Jurkat, Clone E6-1 (cell line): ENCODE measurements at regions not wholly inside any gene's neighbourhood (a gene's known extent, or its start where the extent isn't known, plus 50 kb on each side); places are given as distances from the start of the nearest gene placed in this dataset.
"Not testable (repeated sequence)": the region's sequence is repeated elsewhere in the genome, so short reads cannot be mapped to it uniquely, and the experiment has no call there.

Experiments
- DNase-seq: peaks from one replicate; pipeline ENCODE4 v3.0.0-alpha.2; 2011; ENCODE audit warnings: low read depth, low spot score
- H3K4me3 ChIP-seq: 2 replicates; pipeline ENCODE4 v1.5.1; 2011; ENCODE audit warnings: mild to moderate bottlenecking, low read length, control low read depth, moderate library complexity

- no peak overlapping the region for H3K4me3 ChIP-seq
- no peak for DNase-seq
Measured at GRCh38 chr7:131830681-131831080, 274.3 kb upstream of the PODXL start.

- H3K4me3 ChIP-seq: no peak overlapping the region
- DNase-seq: no peak
Measured at GRCh38 chr7:131829947-131830558, 273.6 kb upstream of the PODXL start.

- no peak overlapping the region for H3K4me3 ChIP-seq
- no peak for DNase-seq
Measured at GRCh38 chr7:131827421-131827820, 271.0 kb upstream of the PODXL start.

- H3K4me3 ChIP-seq: no peak overlapping the region
- DNase-seq: no peak
Measured at GRCh38 chr7:131826960-131827359, 270.5 kb upstream of the PODXL start.

GRCh38 chr7:131823961-131824440 is 267.6 kb upstream of the PODXL start:
- not testable (repeated sequence) for H3K4me3 ChIP-seq, DNase-seq

DNA sequence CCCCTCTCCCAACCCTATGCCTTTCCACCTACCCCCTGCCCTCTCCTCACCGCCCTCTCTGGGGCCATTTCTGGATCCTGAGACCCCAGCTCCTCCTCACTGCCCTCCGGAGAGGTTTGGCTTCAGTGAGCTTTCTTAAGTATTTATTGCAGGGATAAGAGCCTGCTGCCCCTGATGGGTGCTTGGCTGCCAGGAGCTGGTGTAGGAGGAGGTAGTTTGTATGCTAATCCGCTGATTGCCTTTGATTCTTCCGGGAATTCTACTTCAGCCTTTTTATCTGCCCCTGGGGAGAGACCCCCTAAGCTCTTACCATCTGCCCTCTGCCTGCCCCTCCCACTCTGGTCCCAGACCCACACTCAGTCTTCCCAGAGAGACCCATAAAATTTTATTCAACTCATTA is 263.5 kb upstream of the PODXL start:
- H3K4me3 ChIP-seq: no peak overlapping the region
- DNase-seq: no peak

GRCh38 chr7:131816391-131817007 is 260.1 kb upstream of the PODXL start:
- no peak for DNase-seq
- no peak overlapping the region for H3K4me3 ChIP-seq

DNA sequence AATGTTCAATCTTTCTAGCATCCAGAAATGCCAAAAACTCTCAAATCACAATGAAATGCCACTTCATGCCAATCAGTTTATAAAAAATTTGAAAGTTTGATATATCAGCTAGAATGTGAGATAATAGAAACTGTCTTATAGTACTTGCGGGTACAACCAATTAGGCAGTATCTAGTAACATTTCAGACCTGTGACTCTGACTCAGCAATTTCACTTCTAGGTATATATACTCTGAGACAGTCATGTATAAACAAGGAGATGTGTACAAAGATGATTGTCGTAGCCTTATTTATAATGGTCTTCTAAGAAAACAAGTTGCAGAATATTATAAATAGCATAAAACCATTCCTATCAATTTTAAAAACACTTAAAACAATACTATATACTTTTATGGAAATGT is 252.3 kb upstream of the PODXL start:
- H3K4me3 ChIP-seq: no peak overlapping the region
- no peak for DNase-seq

DNA sequence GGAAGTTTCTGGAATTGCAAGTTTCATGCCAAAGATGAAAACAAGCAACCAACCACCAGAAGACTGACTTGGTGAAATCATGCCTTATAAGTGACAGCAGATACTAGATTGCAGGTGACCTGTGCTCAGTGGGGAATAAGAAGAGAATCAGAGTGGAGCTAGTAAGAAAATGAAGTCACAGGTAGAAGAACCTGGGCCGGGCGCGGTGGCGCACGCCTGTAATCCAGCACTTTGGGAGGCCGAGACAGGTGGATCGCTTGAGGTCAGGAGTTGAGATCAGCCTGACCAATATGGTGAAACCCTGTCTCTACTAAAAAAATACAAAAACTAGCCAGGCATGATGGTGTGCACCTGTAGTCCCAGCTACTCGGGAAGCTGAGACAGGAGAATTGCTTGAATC is 251.7 kb upstream of the PODXL start:
- not testable (repeated sequence) for H3K4me3 ChIP-seq, DNase-seq

- no peak overlapping the region for H3K4me3 ChIP-seq
- DNase-seq: no peak
Measured at GRCh38 chr7:131803816-131804215, 247.4 kb upstream of the PODXL start.

- H3K4me3 ChIP-seq: no peak overlapping the region
- DNase-seq: no peak
Measured at GRCh38 chr7:131802195-131802864, 245.9 kb upstream of the PODXL start.

- DNase-seq: no peak
- H3K4me3 ChIP-seq: no peak overlapping the region
Measured at GRCh38 chr7:131800531-131800930, 244.1 kb upstream of the PODXL start.

GRCh38 chr7:131800008-131800407 is 243.6 kb upstream of the PODXL start:
- no peak overlapping the region for H3K4me3 ChIP-seq
- DNase-seq: no peak

DNA sequence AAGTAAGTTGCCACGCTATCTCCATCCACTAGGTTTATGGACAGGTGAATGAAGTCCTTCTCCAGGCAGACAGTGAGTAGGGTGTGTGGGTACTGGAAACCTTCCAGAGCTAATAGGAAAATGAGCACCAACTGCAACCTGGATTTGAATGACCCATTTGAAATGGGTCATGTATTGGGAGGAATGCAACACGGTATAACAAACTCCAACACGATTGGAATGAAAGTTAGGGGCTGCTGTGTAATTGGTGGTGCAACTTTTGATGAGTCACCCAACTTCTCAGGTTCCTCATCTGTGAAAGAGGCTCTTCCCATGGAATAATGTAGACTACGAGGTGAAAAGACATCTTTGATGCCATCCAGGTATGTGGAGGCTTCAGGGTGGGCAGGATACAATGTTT is 241.4 kb upstream of the PODXL start:
- DNase-seq: no peak
- no peak overlapping the region for H3K4me3 ChIP-seq

GRCh38 chr7:131795400-131795799 is 239.0 kb upstream of the PODXL start:
- H3K4me3 ChIP-seq: no peak overlapping the region
- DNase-seq: no peak

DNA sequence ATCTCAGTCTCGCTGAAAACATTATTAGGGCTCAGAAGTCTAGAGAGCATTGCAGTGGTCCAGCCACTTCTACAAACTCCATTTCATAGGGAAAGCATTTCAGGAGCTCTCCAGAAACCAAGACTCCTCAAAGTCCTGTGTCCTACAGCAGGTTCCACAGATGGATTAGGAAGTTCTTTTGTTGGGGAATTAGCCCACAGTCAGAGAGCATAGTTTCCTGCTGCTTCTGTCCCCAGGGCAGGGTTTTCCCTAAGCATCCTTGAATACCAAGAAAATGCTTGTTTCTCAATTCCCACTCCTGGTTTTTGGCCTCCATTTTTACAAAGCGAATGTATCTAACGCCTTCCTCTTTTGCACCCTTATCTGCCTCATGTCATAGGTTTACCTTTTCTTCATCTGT is 235.9 kb upstream of the PODXL start:
- DNase-seq: no peak
- no peak overlapping the region for H3K4me3 ChIP-seq

DNA sequence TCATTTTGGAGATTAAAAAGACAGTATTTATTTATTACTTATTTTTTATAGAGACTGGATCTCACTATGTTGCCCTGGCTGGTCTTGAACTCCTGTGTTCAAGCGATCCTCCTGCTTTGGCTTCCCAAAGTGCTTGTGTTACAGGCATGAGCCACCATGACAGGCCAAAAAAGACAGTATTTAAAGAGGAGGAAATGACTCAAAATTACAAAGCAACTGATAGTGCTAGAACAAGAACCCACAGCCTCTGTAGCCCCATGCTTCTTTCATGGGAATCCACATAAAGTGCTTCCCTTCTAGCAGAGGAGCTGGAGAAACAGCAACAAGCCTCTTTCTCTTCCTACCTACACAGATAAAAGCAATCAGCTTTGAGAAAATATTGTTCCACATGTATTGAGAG is 230.7 kb upstream of the PODXL start:
- DNase-seq: no peak

DNA sequence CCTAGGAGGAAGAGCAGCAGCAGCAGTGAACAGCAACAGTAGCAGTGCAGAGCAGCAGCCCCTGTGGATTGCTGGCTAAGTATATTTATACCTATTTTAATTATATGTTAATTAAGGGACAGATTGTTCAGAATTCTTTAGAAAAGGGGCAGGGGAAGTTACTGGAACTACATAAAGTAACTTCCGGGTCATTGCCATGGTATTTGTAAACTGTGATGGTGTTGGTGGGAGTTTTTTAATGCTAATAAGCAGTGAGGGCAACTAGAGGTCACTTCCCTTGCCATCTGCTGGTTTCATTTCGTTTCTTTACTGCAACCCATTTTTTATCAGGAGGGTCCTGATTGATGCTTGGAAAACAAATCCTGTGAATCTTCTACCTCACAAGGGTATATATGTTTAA is 229.8 kb upstream of the PODXL start:
- H3K4me3 ChIP-seq: no peak overlapping the region
- DNase-seq: no peak

More for the DNA sequence above, 230.7 kb upstream of the PODXL start:
- no peak overlapping the region for H3K4me3 ChIP-seq

DNA sequence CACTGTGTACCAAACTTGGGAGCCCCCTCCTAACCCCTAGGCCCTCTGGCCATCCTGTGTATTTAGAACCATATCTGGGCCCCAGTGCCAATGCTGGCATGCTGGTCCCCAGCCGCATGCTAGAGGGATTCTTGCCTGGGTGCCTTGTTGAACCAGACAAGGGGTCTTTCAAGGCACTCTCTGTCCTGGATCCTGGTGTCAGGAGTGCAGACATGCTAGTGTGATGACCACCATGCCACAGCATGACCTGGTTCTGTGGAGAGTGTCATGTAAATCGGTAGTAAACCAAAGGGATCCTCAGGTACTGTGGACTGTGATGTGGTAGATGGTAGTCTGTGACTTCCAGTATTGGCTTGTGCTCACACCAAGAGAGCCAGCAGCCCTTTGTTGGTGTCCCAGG is 222.2 kb upstream of the PODXL start:
- no peak for DNase-seq
- no peak overlapping the region for H3K4me3 ChIP-seq

GRCh38 chr7:131774419-131775220 is 218.2 kb upstream of the PODXL start:
- H3K4me3 ChIP-seq: no peak overlapping the region
- no peak for DNase-seq
